KMS-11 (cell line): ENCODE measurements at regions not wholly inside any gene's neighbourhood (a gene's known extent, or its start where the extent isn't known, plus 50 kb on each side); places are given as distances from the start of the nearest gene placed in this dataset.

Source experiments
- H2AFZ ChIP-seq: fragments of 200-600 bp; sonication (generic); 2 replicates; pipeline ENCODE4 v1.6.1; 2016; ENCODE audit warnings: antibody characterized with exemption, mixed run types, low read depth
- H3K27ac ChIP-seq: fragments of 200-600 bp; sonication (generic); 2 replicates; pipeline ENCODE4 v1.6.1; 2016; ENCODE audit warnings: mild to moderate bottlenecking, mixed run types
- H3K27me3 ChIP-seq: fragments of 200-600 bp; sonication (generic); 2 replicates; pipeline ENCODE4 v1.6.1; 2017; ENCODE audit warnings: mild to moderate bottlenecking, low read depth, mixed run types, moderate library complexity; ENCODE audit not compliant: insufficient read depth
- H3K36me3 ChIP-seq: fragments of 200-600 bp; sonication (generic); 2 replicates; pipeline ENCODE4 v1.6.1; 2017; ENCODE audit warnings: mild to moderate bottlenecking, mixed run types; ENCODE audit not compliant: insufficient read depth
- H3K4me1 ChIP-seq: fragments of 200-600 bp; sonication (generic); 2 replicates; pipeline ENCODE4 v1.6.1; 2016; ENCODE audit warnings: mild to moderate bottlenecking, low read depth, mixed run types; ENCODE audit not compliant: poor library complexity, severe bottlenecking
- H3K4me2 ChIP-seq: fragments of 200-600 bp; sonication (generic); 2 replicates; pipeline ENCODE4 v1.7.0; 2016; ENCODE audit warnings: mild to moderate bottlenecking, mixed run types
- H3K4me3 ChIP-seq: fragments of 200-600 bp; sonication (generic); IDR thresholded peaks from 2 replicates; pipeline ENCODE4 v1.6.1; 2017; ENCODE audit warnings: low read depth, low read length, mixed read lengths; ENCODE audit not compliant: insufficient read depth
- H3K79me2 ChIP-seq: fragments of 200-600 bp; sonication (generic); 2 replicates; pipeline ENCODE4 v1.6.1; 2016; ENCODE audit warnings: low read depth, mixed run types; ENCODE audit not compliant: insufficient read depth
- H3K9ac ChIP-seq: fragments of 200-600 bp; sonication (generic); 2 replicates; pipeline ENCODE4 v1.6.1; 2016; ENCODE audit warnings: mild to moderate bottlenecking, mixed run types
- H4K20me1 ChIP-seq: fragments of 200-600 bp; sonication (generic); 2 replicates; pipeline ENCODE4 v1.6.1; 2016; ENCODE audit warnings: mild to moderate bottlenecking, mixed run types; ENCODE audit not compliant: insufficient read depth
- TF ChIP-seq, protein P1 (sequence below): fragments of 200-600 bp; sonication (generic); conservative IDR thresholded peaks from 2 replicates; pipeline ENCODE4 v1.6.1; 2017; ENCODE audit warnings: low read depth, mild to moderate bottlenecking, antibody characterized with exemption, low read length, moderate library complexity, mixed read lengths

GRCh38 chr21:29233256-29233546 lies 65.5 kb upstream of the BACH1 start:
- peak overlapping the region; percentile 91 for H3K4me2 ChIP-seq
- H3K4me3 ChIP-seq, result no peak overlapping the region
- H3K36me3 ChIP-seq, result no peaks in the 10 kb centered on the region
- H3K79me2 ChIP-seq, result no peaks in the 10 kb centered on the region
- peak overlapping the region; percentile 82 for H3K9ac ChIP-seq
- H3K27me3 ChIP-seq, result no peaks in the 10 kb centered on the region
- TF ChIP-seq, protein P1, sequence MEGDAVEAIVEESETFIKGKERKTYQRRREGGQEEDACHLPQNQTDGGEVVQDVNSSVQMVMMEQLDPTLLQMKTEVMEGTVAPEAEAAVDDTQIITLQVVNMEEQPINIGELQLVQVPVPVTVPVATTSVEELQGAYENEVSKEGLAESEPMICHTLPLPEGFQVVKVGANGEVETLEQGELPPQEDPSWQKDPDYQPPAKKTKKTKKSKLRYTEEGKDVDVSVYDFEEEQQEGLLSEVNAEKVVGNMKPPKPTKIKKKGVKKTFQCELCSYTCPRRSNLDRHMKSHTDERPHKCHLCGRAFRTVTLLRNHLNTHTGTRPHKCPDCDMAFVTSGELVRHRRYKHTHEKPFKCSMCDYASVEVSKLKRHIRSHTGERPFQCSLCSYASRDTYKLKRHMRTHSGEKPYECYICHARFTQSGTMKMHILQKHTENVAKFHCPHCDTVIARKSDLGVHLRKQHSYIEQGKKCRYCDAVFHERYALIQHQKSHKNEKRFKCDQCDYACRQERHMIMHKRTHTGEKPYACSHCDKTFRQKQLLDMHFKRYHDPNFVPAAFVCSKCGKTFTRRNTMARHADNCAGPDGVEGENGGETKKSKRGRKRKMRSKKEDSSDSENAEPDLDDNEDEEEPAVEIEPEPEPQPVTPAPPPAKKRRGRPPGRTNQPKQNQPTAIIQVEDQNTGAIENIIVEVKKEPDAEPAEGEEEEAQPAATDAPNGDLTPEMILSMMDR, result peak; percentile 37; the same call in 1 of the 2 replicates
- H3K4me1 ChIP-seq, result peaks cover 97% of the 10 kb centered on the region
- peak overlapping the region; percentile 8; the same call in 1 of the 2 replicates for H2AFZ ChIP-seq
- peak overlapping the region; percentile 95 for H3K27ac ChIP-seq
- no peaks in the 10 kb centered on the region for H4K20me1 ChIP-seq

DNA sequence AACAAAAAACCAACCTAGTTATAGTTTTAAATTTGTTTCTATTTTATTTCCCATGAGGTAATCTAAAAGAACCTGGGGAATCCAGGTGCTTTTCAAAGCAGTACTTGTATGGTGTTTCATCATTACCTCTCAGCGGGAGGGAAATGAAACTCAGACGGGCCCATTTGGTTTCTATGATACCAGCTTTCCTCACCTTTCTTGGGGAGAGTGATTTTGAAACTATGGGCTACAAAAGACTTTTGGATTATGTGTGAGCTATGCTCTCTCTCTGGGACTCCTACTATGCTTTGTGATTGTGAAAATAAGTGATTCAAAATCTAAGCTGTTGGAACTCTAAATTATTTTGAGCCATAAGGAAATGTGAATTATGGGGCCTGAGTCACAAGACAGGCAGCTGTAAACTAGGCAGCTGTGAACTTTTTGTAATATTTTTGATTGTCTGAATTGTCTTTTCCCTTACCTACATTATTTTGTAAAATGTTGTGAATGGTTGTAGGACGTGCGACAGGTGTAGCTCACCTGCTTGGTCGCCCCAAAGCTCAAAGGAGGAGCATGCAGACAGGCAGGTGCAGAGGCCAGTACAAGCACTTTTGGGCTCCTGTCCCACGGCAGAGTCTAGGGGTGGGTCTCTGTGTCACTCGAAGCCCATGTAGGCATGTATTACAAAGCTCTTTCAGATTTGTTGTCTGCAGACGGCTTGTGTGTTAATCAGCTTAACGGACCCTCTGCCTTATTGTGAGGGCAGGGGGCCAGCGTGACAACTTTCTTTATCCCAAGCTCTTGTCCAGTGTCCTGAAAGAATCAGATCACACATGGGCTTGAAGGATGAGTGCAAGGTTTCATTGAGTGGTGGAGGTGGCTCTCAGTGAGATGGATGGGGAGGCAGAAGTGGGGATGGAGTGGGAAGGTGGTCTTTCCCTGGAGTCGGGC lies 64.8 kb upstream of the BACH1 start:
- TF ChIP-seq, protein P1, result no peak
- H3K36me3 ChIP-seq, result no peaks in the 10 kb centered on the region
- no peaks in the 10 kb centered on the region for H3K27me3 ChIP-seq
- H3K4me1 ChIP-seq, result peaks cover 97% of the 10 kb centered on the region
- H3K4me3 ChIP-seq, result no peak overlapping the region
- peak overlapping the region; percentile 82 for H3K9ac ChIP-seq
- H3K79me2 ChIP-seq, result no peaks in the 10 kb centered on the region
- peak overlapping the region; percentile 95 for H3K27ac ChIP-seq
- H3K4me2 ChIP-seq, result peak overlapping the region; percentile 91
- H4K20me1 ChIP-seq, result no peaks in the 10 kb centered on the region
- peak overlapping the region; percentile 8; the same call in 1 of the 2 replicates for H2AFZ ChIP-seq

DNA sequence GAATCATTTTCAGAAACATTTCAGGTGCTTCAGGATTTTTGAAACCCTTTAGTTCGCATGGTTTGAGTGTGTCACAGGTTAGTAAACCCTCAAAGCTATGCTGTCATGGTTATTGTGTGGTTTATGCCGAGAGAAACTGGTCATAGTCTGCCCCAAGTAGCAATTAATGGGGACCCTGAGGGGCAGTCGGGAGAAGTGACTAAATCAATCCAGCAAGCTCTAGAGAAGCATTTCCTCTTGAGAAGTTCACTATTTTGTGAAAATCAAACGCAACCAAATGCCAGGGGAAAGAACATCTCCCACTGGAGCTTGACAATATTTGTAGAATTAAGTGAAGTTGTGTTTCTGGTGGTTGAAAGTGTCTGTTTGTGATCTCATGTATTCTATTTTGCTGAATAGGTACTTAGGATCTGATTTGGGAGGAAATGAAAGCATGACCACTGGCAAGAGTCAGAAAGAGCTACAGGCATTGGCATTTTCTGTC lies 63.0 kb upstream of the BACH1 start:
- Histone ChIP-seq H3K4me2 (peak overlapping the region; percentile 91), H3K4me1 (peaks cover 98% of the 10 kb centered on the region), H3K79me2 (no peaks in the 10 kb centered on the region), H3K4me3 (no peak overlapping the region), H3K27ac (peak overlapping the region; percentile 95), H3K9ac (peak overlapping the region; percentile 82), H4K20me1 (no peaks in the 10 kb centered on the region), H3K27me3 (no peaks in the 10 kb centered on the region), H2AFZ (peak overlapping the region; percentile 42), H3K36me3 (no peaks in the 10 kb centered on the region)
- TF ChIP-seq, protein P1, result no peak

- H2AFZ ChIP-seq, result peak overlapping the region; percentile 42
- H3K9ac ChIP-seq, result peak overlapping the region; percentile 82
- peak overlapping the region; percentile 95 for H3K27ac ChIP-seq
- no peaks in the 10 kb centered on the region for H3K36me3 ChIP-seq
- no peaks in the 10 kb centered on the region for H3K27me3 ChIP-seq
- H4K20me1 ChIP-seq, result no peaks in the 10 kb centered on the region
- H3K4me3 ChIP-seq, result no peak overlapping the region
- peak overlapping the region; percentile 91 for H3K4me2 ChIP-seq
- H3K4me1 ChIP-seq, result peaks cover 97% of the 10 kb centered on the region
- TF ChIP-seq, protein P1, result no peak
- H3K79me2 ChIP-seq, result no peaks in the 10 kb centered on the region
These were observed 62.5 kb upstream of the BACH1 start for GRCh38 chr21:29236201-29236600.
